ENCODE measurements at regions not wholly inside any gene's neighbourhood (a gene's known extent, or its start where the extent isn't known, plus 50 kb on each side); places are given as distances from the start of the nearest gene placed in this dataset.

- no peak for DNase-seq
Measured at GRCh38 chr16:85971902-85972638, 73.1 kb downstream of the IRF8 start.

DNA sequence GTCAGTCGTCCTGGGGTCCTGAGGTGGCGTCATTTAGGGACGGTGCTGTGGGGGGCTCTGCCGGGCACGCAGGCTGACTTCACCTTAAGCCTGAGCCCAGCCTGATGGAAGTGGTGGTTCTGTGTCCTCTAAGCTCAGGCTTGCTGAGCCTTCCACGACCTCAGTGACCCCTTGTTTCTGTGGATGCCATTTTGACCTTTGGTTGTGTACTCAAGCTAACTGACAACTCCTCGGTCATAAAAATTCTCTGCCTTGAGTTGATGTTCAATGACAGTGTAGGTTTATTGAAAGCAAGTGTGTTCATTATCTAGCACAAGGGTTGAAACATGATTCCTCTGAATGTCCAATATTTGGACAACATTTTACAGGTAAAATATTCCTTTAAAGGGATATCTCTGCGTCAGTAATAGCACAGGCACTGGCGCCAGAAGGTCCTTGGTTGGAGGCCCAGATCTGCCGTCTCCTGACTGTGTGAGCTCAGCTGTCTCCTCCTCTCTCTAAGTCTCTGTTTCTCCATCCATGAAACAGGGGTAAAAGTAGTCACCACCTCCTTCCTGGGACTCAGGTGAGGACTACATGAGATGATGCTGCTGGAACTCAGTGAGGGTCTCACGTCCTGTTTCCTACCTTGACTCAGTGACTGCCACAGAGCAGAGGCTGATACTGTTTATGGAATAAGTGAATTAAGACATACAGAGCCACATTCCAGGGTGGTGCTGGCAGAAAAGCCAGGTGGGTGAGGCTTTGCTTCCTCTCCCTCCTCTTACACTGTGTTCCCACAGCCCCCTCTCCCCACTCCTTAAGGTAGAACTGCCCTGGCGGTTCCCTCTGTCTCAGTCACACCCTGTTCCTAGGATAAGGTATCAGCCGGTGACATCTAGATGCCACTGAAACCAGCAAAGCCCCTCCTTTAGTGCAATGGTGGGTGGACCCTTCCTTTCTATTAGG lies 75.7 kb downstream of the IRF8 start:
- no peak for DNase-seq

- no peak for DNase-seq
Measured at GRCh38 chr16:85975451-85975981, 76.6 kb downstream of the IRF8 start.

DNA sequence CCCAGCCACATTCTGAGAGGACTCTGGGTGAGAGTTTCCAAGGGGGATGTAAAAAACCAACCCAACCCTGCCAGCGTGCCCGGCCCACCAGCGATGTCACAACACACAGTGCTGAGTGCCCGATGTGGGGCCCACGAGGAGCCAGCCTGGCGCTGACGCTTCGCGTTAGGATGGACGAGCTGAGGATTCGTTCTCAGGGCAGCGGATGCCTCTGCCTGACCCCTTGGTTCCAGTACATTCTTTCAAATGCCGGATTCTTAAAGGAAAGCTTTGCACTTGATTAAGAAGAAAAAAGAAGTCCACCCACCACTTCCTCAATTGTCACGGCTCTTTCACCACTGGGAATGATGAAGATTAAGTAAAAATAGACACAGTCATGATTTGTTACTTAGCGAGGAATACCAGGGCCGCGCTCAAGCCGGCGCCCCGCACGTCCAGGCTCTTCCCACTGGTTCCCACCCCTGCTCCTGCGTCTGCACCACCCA lies 79.4 kb downstream of the IRF8 start:
- no peak for DNase-seq

- no peak for DNase-seq
Measured at GRCh38 chr16:85978976-85979375, 80.0 kb downstream of the IRF8 start.

GRCh38 chr16:85979605-85980004 lies 80.6 kb downstream of the IRF8 start:
- DNase-seq, result no peak

DNA sequence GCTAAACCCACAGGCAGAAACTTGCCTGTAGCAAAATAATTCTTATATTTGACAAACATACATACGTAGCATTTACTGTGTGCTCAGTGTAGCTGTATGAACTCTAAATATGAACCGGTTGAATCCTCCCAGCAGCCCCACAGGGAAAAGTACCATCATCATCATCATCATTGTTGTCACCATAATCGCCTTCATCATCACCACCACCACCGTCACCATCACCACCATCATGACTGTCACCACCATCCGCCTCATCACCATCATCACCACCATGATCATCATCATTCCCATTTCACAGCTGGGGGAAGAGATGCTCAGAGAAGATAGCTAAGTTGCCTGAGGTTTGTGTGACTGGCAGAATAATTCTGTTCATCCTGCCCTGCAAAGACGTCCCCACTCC lies 81.7 kb downstream of the IRF8 start:
- no peak for DNase-seq

DNA sequence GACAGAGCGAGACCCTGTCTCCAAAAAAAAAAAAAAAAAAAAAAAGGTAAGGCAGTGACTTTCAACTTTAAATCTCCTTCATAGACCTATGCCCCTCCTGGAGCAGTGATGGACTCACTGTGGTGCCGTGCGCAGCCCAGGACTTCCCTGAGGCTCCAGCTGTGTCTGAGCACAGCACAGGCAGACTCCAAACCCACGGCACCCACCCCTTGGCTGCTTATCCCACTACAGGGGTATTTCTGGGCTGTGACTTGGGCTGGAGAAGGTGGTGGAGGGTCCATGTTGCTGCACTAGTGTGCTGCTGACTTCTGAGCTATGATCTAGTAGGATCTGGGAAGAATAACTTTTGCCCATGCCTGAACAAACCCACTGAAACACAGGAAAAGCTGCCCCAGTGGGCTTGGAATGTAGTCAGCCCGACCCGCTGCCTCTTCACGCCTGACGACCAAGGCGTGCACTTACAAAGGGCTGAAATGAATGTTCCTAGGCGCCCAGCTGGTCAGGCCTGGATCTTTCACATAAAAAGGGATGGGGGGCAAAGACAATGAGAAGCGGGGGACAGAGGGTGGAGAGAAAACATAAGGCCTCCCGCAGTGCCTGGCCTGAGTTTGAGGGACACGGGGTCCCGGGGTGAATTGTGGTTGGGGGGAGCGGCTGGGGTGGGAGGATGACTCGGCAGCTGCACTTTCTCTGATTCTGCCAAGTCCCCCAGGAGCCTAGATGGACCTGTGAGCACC lies 83.0 kb downstream of the IRF8 start:
- DNase-seq, result no peak

- DNase-seq, result no peak
Measured at GRCh38 chr16:85982563-85982939, 83.6 kb downstream of the IRF8 start.

GRCh38 chr16:85983064-85983463 lies 84.1 kb downstream of the IRF8 start:
- DNase-seq, result no peak

- no peak for DNase-seq
Measured at GRCh38 chr16:85983606-85984230, 84.8 kb downstream of the IRF8 start.

DNA sequence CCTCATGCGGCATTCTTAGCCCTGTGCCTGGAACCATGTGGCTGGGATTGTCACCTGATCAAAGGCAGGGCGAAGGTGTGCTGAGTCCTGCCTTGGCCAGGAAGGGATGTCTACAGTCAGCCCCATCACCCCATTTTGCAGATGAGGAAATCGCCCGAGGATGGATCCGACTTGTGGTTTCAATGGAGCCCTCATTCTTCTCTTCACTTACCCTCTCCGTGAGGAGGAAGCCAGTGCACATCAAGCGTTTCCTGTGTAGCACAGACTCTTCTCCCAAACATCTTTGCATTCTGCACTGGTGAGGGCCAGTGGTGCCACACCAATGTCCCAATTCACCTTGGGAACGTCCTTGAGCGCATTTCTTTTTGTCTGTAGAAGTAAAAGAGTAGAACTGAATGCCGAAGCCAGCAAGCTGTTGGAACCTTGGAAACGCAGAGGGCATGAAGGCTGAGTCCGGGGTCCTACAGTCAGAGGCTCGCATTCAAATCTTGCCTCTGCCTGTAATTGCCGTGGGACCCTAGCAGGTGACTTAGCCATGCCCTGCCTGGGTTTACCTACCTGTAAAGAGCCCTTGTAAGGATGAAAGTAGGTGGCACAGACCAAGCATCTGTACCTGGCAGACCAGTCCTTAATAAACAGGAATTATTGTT lies 85.4 kb downstream of the IRF8 start:
- no peak for DNase-seq

DNA sequence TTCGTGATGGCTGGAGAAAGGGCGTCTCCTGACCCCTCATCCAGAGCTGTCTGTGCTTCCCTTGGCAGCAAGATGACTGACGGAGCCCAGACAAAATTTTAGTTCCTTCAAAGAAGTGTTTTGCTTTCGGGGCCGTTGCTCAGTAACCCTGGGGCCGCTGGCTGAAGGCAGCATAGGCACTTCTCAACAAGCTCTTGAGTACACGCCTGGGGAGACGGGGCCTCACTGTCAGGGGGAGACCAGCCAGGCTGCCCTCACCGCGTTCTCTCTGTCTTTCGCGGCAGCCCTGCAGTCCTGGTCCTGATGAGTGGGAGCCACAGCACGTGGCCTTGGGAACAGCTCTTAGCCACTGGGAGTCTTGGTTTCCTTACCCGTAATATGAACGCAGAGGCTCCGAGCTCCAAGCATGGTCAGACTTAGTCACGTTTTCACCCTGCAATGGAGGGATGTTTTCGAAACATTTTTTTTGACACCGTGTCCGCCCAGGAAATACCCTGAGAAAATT lies 86.0 kb downstream of the IRF8 start:
- no peak for DNase-seq

DNA sequence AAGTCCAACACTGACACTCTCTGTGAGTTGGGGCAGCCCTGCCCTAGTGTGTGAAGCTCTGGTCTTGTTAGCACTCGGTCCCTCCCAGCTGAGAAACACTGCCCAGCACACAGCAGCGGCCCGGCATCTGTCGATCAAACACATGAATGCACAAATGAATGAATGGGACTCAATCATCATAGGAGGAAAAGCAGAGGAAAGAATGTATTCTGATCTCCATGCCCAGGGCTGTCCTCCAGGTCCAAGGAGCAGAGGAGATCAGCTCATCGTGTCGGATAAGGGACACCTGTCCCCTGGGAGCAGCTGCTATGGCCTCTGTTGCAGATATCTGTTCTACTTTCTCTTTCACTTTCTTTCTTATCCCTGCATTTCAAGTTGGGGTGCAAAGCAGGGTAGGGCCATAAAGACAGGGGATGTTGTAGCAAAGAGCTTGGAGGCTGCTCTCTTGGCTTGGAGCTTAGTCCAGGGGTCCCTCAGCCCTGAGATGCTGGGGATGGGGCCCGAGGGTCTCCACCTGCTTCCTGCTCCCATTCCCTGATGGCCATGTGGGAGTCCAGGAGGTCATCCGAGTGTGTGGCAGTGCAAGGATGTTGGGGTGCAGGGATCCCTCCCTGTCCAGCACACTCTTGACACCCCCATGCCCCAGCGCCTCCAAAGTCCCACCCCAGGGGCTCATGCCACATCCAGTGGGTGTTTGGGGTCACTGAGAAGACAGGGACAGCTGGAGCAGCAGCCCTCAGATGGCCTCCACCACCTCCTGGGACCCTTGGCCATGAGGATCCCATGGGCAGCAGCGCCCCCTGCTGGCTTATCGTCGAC lies 88.2 kb downstream of the IRF8 start:
- no peak for DNase-seq

- no peak for DNase-seq
Measured at GRCh38 chr16:85987750-85988078, 88.8 kb downstream of the IRF8 start.

DNA sequence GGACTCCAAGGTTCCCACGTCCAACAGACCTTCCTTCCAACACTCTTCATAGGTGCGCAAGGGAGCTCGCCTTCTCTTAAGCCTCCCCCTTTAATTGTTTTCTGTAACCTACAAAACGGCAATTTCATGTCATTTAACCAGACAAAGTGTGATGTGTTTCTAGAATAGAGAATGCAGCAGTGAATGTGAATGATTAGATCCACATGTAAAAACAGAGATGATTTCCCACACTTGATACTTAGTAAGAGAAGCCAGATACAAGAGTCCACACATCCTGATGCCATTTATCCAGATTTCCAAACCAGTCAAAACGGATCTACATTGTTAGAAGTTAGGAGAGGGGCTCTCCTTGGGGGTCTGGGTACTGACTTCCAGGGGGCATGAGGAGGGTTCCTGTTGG lies 89.3 kb downstream of the IRF8 start:
- DNase-seq, result no peak

GRCh38 chr16:85988723-85989313 lies 89.9 kb downstream of the IRF8 start:
- no peak for DNase-seq

GRCh38 chr16:85989376-85989775 lies 90.4 kb downstream of the IRF8 start:
- DNase-seq, result no peak

GRCh38 chr16:85989863-85990643 lies 91.1 kb downstream of the IRF8 start:
- DNase-seq, result no peak

- DNase-seq, result no peak
Measured at GRCh38 chr16:85990861-85991301, 91.9 kb downstream of the IRF8 start.

All from CD4-positive, alpha-beta T cell treated with Interleukin-4 for 4 hours (primary cell).